ENCODE measurements at regions not wholly inside any gene's neighbourhood (a gene's known extent, or its start where the extent isn't known, plus 50 kb on each side); places are given as distances from the start of the nearest gene placed in this dataset.

DNA sequence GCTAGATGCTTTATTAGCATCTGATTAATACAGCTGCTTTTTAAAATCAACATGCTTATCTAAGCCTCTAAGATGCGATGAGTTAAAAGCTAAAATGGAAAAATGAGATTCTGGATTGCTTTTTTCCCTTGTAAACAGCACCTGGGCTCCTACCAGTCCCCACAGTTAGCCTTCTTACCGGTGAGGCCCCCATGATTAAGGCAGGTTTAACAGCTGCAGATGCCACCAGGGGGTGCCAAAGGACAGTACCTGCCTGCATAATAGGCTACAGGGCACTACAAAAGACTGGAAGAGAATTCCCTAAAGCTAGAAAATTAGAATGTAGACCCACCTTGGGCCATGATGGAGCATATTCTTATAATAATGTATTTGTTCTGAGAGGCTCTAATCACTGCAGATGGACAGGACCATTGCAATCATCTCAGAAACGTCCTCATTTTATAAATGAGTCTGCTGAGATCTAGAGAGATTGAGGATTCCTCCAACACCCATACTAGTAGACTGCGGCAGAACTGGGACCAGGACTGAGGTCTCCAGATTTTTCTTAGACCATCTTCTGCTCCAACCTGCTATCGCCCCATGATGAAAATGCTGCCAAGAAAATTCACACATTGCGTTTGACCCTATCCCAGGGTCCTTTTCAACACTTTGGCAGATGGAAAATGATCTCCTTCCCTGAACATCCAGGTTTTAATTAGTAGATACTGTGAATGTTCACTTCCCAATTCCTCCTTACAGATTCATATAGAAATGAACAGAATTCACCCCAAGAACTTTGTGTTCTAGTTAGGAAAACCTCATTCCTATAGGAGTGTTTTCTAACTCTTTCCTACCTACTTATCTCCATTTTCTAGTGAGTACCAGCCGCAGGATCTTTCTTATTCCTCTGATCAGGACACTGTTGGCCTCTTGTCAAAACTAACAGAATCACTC, 148.8 kb downstream of the RPS12 start:
- TF ChIP-seq CTCF (IDR thresholded peaks at IDR 0.05) (peak; percentile 59 to 83 (median 68)), POLR2A (IDR thresholded peaks at IDR 0.05) (no peak)
